ENCODE measurements at regions not wholly inside any gene's neighbourhood (a gene's known extent, or its start where the extent isn't known, plus 50 kb on each side); places are given as distances from the start of the nearest gene placed in this dataset.

DNA sequence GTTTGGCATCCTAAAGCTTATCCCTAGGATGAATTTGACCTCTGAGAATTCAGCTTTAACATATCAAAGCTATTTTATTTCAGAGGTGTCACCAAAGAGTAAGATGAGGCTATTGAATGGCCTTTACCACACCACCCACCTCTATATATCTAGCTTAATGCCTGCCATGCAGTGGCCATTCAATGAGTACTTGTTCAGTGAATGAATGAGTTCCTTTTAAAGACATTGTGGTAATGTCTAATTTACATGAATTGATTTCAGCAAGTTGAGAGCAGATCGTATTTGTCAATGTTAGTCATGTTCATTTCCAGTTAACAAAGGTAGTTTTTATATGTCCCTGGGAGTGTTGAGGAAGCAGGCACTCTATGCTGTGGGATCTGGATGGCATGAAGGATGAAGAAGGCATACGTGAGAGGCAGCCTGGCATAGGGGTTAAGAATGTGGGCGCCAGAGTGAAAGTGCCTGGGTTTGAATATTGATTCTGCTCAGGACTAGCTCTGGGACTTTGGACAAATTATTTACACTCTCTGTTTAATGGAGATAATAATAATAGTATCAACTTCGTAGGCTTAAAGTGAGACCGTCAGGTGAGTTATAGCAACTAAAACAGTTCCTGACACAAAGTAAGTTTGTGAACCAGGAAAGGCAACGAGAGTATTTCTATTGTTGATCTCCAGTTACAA is 434.1 kb upstream of the CHST9 start:
- 85 to 88% methylated on average over 6 of the region's 6 CpGs for WGBS, 2 donors
- H3K9me3 ChIP-seq (ENCODE audit: control insufficient read depth in 4 of 4, insufficient read depth in 3 of 4, low read length in 3 of 4) = no peaks in the 10 kb centered on the region
- DNase-seq (no peak), ATAC-seq (ENCODE audit: insufficient read depth, low FRiP score) (no peak)
- H3K27me3 ChIP-seq (ENCODE audit: control insufficient read depth in 3 of 3, insufficient read depth in 3 of 3, low read length in 2 of 3) = no peaks in the 10 kb centered on the region
- peaks cover 0 to 2% (median 0%) of the 10 kb centered on the region in 5 donors for H3K4me1 ChIP-seq (ENCODE audit: control insufficient read depth in 5 of 5, insufficient read depth in 5 of 5, low read length in 5 of 5)
- no peak overlapping the region for H3K4me3 ChIP-seq
- no peaks in the 10 kb centered on the region for H3K36me3 ChIP-seq (ENCODE audit: control insufficient read depth in 4 of 4, insufficient read depth in 4 of 4, low read length in 4 of 4)
- no peak overlapping the region for H3K9ac ChIP-seq (ENCODE audit: insufficient read depth in 1 of 2, low read length in 2 of 2)
- H3K27ac ChIP-seq (ENCODE audit: low read depth in 1 of 2, low read length in 1 of 2) = no peak overlapping the region
- TF ChIP-seq, protein P1, sequence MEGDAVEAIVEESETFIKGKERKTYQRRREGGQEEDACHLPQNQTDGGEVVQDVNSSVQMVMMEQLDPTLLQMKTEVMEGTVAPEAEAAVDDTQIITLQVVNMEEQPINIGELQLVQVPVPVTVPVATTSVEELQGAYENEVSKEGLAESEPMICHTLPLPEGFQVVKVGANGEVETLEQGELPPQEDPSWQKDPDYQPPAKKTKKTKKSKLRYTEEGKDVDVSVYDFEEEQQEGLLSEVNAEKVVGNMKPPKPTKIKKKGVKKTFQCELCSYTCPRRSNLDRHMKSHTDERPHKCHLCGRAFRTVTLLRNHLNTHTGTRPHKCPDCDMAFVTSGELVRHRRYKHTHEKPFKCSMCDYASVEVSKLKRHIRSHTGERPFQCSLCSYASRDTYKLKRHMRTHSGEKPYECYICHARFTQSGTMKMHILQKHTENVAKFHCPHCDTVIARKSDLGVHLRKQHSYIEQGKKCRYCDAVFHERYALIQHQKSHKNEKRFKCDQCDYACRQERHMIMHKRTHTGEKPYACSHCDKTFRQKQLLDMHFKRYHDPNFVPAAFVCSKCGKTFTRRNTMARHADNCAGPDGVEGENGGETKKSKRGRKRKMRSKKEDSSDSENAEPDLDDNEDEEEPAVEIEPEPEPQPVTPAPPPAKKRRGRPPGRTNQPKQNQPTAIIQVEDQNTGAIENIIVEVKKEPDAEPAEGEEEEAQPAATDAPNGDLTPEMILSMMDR (IDR thresholded peaks at IDR 0.05; ENCODE audit: control extremely low read depth, extremely low read depth) = no peak

GRCh38 chr18:27616324-27616723 is 431.2 kb upstream of the CHST9 start:
- no peaks in the 10 kb centered on the region for H3K36me3 ChIP-seq (ENCODE audit: control insufficient read depth in 4 of 4, insufficient read depth in 4 of 4, low read length in 4 of 4)
- DNase-seq (no peak), ATAC-seq (ENCODE audit: insufficient read depth, low FRiP score) (no peak)
- no peaks in the 10 kb centered on the region for H3K9me3 ChIP-seq (ENCODE audit: control insufficient read depth in 4 of 4, insufficient read depth in 3 of 4, low read length in 3 of 4)
- H3K4me1 ChIP-seq (ENCODE audit: control insufficient read depth in 5 of 5, insufficient read depth in 5 of 5, low read length in 5 of 5) = peaks cover 0 to 2% (median 0%) of the 10 kb centered on the region in 5 donors
- H3K27me3 ChIP-seq (ENCODE audit: control insufficient read depth in 3 of 3, insufficient read depth in 3 of 3, low read length in 2 of 3) = no peaks in the 10 kb centered on the region
- no peak overlapping the region for H3K9ac ChIP-seq (ENCODE audit: insufficient read depth in 1 of 2, low read length in 2 of 2)
- no peak overlapping the region for H3K27ac ChIP-seq (ENCODE audit: low read depth in 1 of 2, low read length in 1 of 2)
- no peak overlapping the region for H3K4me3 ChIP-seq
- WGBS, 2 donors = 80 to 89% methylated on average over 4 of the region's 4 CpGs
- TF ChIP-seq, protein P1 (IDR thresholded peaks at IDR 0.05; ENCODE audit: control extremely low read depth, extremely low read depth) = no peak

GRCh38 chr18:27614951-27615844 is 430.1 kb upstream of the CHST9 start:
- Histone ChIP-seq H3K4me3 (no peak overlapping the region), H3K36me3 (ENCODE audit: control insufficient read depth in 4 of 4, insufficient read depth in 4 of 4, low read length in 4 of 4) (no peaks in the 10 kb centered on the region), H3K4me1 (ENCODE audit: control insufficient read depth in 5 of 5, insufficient read depth in 5 of 5, low read length in 5 of 5) (peaks cover 0 to 2% (median 0%) of the 10 kb centered on the region in 5 donors), H3K9ac (ENCODE audit: insufficient read depth in 1 of 2, low read length in 2 of 2) (no peak overlapping the region), H3K9me3 (ENCODE audit: control insufficient read depth in 4 of 4, insufficient read depth in 3 of 4, low read length in 3 of 4) (no peaks in the 10 kb centered on the region), H3K27me3 (ENCODE audit: control insufficient read depth in 3 of 3, insufficient read depth in 3 of 3, low read length in 2 of 3) (no peaks in the 10 kb centered on the region), H3K27ac (ENCODE audit: low read depth in 1 of 2, low read length in 1 of 2) (no peak overlapping the region)
- ATAC-seq (ENCODE audit: insufficient read depth, low FRiP score) (no peak), DNase-seq (no peak)
- TF ChIP-seq, protein P1 (IDR thresholded peaks at IDR 0.05; ENCODE audit: control extremely low read depth, extremely low read depth) = no peak
- 84 to 86% methylated on average over 8 of the region's 8 CpGs for WGBS, 2 donors

All from lung (tissue), 11 donors.